Trophoblast cell (in vitro differentiated cells and primary cell): ENCODE measurements at regions not wholly inside any gene's neighbourhood (a gene's known extent, or its start where the extent isn't known, plus 50 kb on each side); places are given as distances from the start of the nearest gene placed in this dataset.

ENCODE experiments used
- DNase-seq, 2 donors: peaks; one replicate each; pipeline ENCODE4 v3.0.0-alpha.2; 2016
- H2AFZ ChIP-seq: 2 replicates; pipeline ENCODE4 v1.6.1; 2013; ENCODE audit warnings: low read length, moderate library complexity, mild to moderate bottlenecking; ENCODE audit not compliant: insufficient read depth, poor library complexity
- H2AK5ac ChIP-seq: 2 replicates; pipeline ENCODE4 v1.6.1; 2013; ENCODE audit warnings: mild to moderate bottlenecking, low read length
- H2BK120ac ChIP-seq: 2 replicates; pipeline ENCODE4 v1.6.1; 2013; ENCODE audit warnings: low read length, mild to moderate bottlenecking, moderate library complexity; ENCODE audit not compliant: insufficient read depth, poor library complexity
- H2BK12ac ChIP-seq: 2 replicates; pipeline ENCODE4 v1.6.1; 2013; ENCODE audit warnings: mild to moderate bottlenecking, low read length, moderate library complexity
- H2BK5ac ChIP-seq: 2 replicates; pipeline ENCODE4 v1.6.1; 2013; ENCODE audit warnings: low read length, low read depth, moderate library complexity, mild to moderate bottlenecking; ENCODE audit not compliant: poor library complexity
- H3K14ac ChIP-seq: 2 replicates; pipeline ENCODE4 v1.6.1; 2013; ENCODE audit warnings: mild to moderate bottlenecking, low read length
- H3K18ac ChIP-seq: 2 replicates; pipeline ENCODE4 v1.6.1; 2013; ENCODE audit warnings: mild to moderate bottlenecking, low read length
- H3K23ac ChIP-seq: 2 replicates; pipeline ENCODE4 v1.6.1; 2013; ENCODE audit warnings: low read length
- H3K27ac ChIP-seq: 2 replicates; pipeline ENCODE4 v1.5.1; 2013; ENCODE audit warnings: low read depth, mild to moderate bottlenecking, inconsistent platforms, low read length, moderate library complexity
- H3K27me3 ChIP-seq: 2 replicates; pipeline ENCODE4 v1.6.1; 2013; ENCODE audit warnings: inconsistent platforms, mild to moderate bottlenecking, low read length, moderate library complexity; ENCODE audit not compliant: insufficient read depth
- H3K36me3 ChIP-seq, 2 experiments: 1 replicate in 1 of 2; 2 replicates in 1 of 2; pipeline ENCODE4 v1.6.1; 2013; ENCODE audit warnings: low read length in 2 of 2, mild to moderate bottlenecking in 2 of 2, moderate library complexity in 1 of 2; ENCODE audit not compliant: insufficient read depth in 2 of 2, control insufficient read depth in 1 of 2
- H3K4ac ChIP-seq: 2 replicates; pipeline ENCODE4 v1.6.1; 2013; ENCODE audit warnings: low read depth, mild to moderate bottlenecking, low read length, moderate library complexity
- H3K4me1 ChIP-seq, 2 experiments: 1 replicate in 1 of 2; 2 replicates in 1 of 2; pipeline ENCODE4 v1.6.1; 2013; ENCODE audit warnings: low read length in 2 of 2, mild to moderate bottlenecking in 2 of 2, moderate library complexity in 1 of 2; ENCODE audit not compliant: insufficient read depth in 2 of 2, control insufficient read depth in 1 of 2
- H3K4me2 ChIP-seq: 2 replicates; pipeline ENCODE4 v1.6.1; 2013; ENCODE audit warnings: inconsistent platforms, mild to moderate bottlenecking, low read length, moderate library complexity
- H3K4me3 ChIP-seq: 2 replicates; pipeline ENCODE4 v1.5.1; 2013; ENCODE audit warnings: mild to moderate bottlenecking, low read depth, low read length, inconsistent platforms
- H3K79me1 ChIP-seq: one replicate; pipeline ENCODE4 v1.6.1; 2013; ENCODE audit warnings: low read length
- H3K79me2 ChIP-seq: 2 replicates; pipeline ENCODE4 v1.6.1; 2013; ENCODE audit warnings: low read length, mild to moderate bottlenecking; ENCODE audit not compliant: control insufficient read depth, insufficient read depth, poor library complexity
- H3K9ac ChIP-seq: 2 replicates; pipeline ENCODE4 v1.6.1; 2013; ENCODE audit warnings: mild to moderate bottlenecking, low read length
- H3K9me3 ChIP-seq: 2 replicates; pipeline ENCODE4 v1.6.1; 2013; ENCODE audit warnings: low read depth, mild to moderate bottlenecking, control low read depth, inconsistent platforms, low read length; ENCODE audit not compliant: insufficient read depth
- H4K12ac ChIP-seq: 2 replicates; pipeline ENCODE4 v1.6.1; 2013; ENCODE audit warnings: low read depth, mild to moderate bottlenecking, low read length, moderate library complexity
- H4K8ac ChIP-seq: 2 replicates; pipeline ENCODE4 v1.6.1; 2013; ENCODE audit warnings: low read depth, mild to moderate bottlenecking, low read length, moderate library complexity
- H4K91ac ChIP-seq: one replicate; pipeline ENCODE4 v1.6.1; 2013; ENCODE audit warnings: low read depth, mild to moderate bottlenecking, low read length, moderate library complexity
- WGBS: extraction: QIAGEN DNeasy Blood & Tissue Kit; methylation state at CpG from one replicate; pipeline ENCODE4 v1.1.7; 2013; ENCODE audit warnings: missing lambda C conversion rate; ENCODE audit not compliant: insufficient read length, insufficient coverage; ENCODE audit errors: extremely low coverage; 5-methylcytosine and 5-hydroxymethylcytosine counted together

DNA sequence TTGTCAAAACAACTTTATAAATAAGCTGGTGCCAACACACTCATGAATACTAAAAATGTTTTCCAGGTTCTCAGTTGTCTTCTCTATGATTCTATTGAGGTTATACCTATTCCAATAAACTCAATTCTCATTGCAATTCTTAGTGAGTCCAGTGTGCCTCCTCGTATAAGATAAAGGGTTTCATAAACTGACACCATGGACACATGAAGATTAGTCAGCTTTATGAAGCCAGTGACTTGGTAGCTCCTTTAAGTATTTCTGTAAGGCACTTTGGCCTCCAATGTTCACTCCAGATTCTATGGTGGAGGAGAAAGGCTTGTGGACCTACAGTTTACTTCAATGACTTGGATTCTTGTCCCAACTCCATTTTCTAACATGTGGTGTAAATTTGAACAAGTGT is 521.3 kb upstream of the JARID2 start:
- H2BK5ac ChIP-seq, result no peak overlapping the region
- H3K36me3 ChIP-seq, result no peaks in the 10 kb centered on the region
- H2BK120ac ChIP-seq, result no peak overlapping the region
- no peak overlapping the region for H3K9ac ChIP-seq
- H3K4me3 ChIP-seq, result no peak overlapping the region
- no peak overlapping the region for H4K12ac ChIP-seq
- no peak overlapping the region for H3K18ac ChIP-seq
- H3K9me3 ChIP-seq, result no peaks in the 10 kb centered on the region
- peaks cover 3% of the 10 kb centered on the region in 2 experiments for H3K4me1 ChIP-seq
- no peak overlapping the region for H3K27ac ChIP-seq
- no peak overlapping the region for H4K8ac ChIP-seq
- no peak overlapping the region for H2AK5ac ChIP-seq
- no peaks in the 10 kb centered on the region for H3K79me1 ChIP-seq
- no peak overlapping the region for H3K4me2 ChIP-seq
- H3K23ac ChIP-seq, result no peak overlapping the region
- no peak overlapping the region for H2BK12ac ChIP-seq
- no peak overlapping the region for H3K4ac ChIP-seq
- H2AFZ ChIP-seq, result no peak overlapping the region
- H3K27me3 ChIP-seq, result no peaks in the 10 kb centered on the region
- no peak overlapping the region for H4K91ac ChIP-seq
- no peak for DNase-seq
- WGBS, result no CpG with 5 or more reads among the region's 1 CpG
- H3K14ac ChIP-seq, result no peak overlapping the region
- H3K79me2 ChIP-seq, result no peaks in the 10 kb centered on the region

DNA sequence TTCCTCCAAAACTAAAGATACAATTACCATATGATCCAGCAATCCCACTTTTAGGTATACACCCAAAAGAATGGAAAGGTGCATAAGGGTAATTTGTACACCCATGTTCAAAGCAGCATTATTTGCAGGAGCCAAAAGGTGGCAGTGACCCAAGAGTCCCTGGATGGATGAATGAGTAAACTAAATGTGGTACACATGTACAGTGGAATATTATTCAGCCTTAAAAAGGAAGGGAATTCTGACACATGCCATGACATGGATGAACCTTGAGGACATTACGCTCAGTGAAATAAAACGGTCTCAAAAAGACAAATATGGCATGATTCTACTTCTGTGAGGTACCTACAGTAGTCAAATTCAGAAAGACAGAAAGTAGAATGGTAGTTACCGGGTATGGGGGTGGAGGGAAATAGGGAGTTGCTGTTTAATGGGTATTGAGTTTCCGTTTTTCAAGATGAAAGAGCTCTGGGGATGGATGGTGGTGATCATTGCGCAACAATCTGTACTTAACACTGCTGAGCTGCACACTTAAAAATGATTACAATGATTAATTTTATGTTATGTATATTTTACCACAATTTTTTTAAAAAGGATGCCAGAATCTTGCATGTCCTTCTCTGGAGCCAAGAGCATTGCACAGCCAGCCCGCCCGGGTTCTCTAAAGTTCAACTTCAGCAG is 518.9 kb upstream of the JARID2 start:
- H3K27me3 ChIP-seq, result no peaks in the 10 kb centered on the region
- H2BK12ac ChIP-seq, result no peak overlapping the region
- no peak overlapping the region for H2BK120ac ChIP-seq
- no peak overlapping the region for H3K4ac ChIP-seq
- H4K8ac ChIP-seq, result no peak overlapping the region
- H3K79me1 ChIP-seq, result peaks cover 2% of the 10 kb centered on the region
- no peak overlapping the region for H3K23ac ChIP-seq
- H3K79me2 ChIP-seq, result no peaks in the 10 kb centered on the region
- WGBS, result no CpG with 5 or more reads among the region's 7 CpGs
- no peak overlapping the region for H3K14ac ChIP-seq
- no peaks in the 10 kb centered on the region for H3K9me3 ChIP-seq
- no peaks in the 10 kb centered on the region for H3K36me3 ChIP-seq
- no peak overlapping the region for H3K18ac ChIP-seq
- no peak overlapping the region for H2BK5ac ChIP-seq
- no peak for DNase-seq
- H3K27ac ChIP-seq, result no peak overlapping the region
- H3K4me1 ChIP-seq, result no peaks in the 10 kb centered on the region
- H2AK5ac ChIP-seq, result no peak overlapping the region
- H3K4me3 ChIP-seq, result no peak overlapping the region
- no peak overlapping the region for H2AFZ ChIP-seq
- H3K9ac ChIP-seq, result no peak overlapping the region
- no peak overlapping the region for H4K12ac ChIP-seq
- H3K4me2 ChIP-seq, result no peak overlapping the region
- no peak overlapping the region for H4K91ac ChIP-seq

DNA sequence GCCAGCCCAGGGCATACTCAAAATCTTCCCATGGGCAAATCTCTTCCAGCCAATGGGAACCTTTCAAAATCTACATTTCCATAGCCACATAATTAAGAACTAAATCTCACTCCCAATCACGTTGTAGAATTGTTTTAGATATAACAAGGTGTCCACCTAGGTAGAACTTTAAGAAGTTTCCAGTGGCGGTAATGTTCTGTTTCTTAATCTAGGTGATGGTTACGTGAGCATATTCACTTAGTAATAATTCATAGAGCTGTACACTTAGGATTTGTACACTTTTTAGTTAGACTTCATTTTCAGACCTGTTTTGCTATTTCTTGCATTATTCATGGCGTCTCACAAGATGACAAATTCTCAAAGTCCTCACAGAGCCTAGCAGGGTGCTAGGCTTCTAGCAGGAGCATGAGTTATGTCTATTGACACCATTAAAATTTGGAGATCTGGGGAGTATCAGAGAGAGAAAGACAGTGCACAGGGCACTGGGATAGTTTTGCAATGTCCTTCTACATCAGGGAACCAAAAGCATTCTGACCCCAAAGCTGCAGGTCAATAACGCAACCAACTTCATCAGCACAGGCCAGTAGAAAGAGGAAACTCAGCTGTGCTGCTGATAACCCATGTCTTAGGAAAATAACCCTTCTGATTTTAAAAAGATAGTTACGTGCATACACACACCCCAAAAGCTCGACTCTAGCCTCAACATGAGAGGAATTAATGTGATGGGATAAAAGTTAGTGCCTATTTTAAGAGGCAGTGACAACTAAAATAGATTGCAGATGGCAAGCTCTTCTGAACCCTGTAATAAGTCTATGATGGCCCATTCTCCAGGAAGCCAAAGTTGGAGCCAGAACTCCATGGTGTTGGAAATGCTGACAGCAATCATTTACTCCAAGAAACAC is 518.1 kb upstream of the JARID2 start:
- Histone ChIP-seq H3K18ac (no peak overlapping the region), H3K79me1 (peaks cover 2% of the 10 kb centered on the region), H3K14ac (no peak overlapping the region), H4K12ac (no peak overlapping the region), H3K27me3 (no peaks in the 10 kb centered on the region), H2BK5ac (no peak overlapping the region), H3K4me3 (no peak overlapping the region), H3K4me2 (no peak overlapping the region), H4K8ac (no peak overlapping the region), H4K91ac (no peak overlapping the region), H3K79me2 (no peaks in the 10 kb centered on the region), H3K9ac (no peak overlapping the region), H2AK5ac (no peak overlapping the region), H3K23ac (no peak overlapping the region), H2AFZ (no peak overlapping the region), H3K9me3 (no peaks in the 10 kb centered on the region), H2BK120ac (no peak overlapping the region), H3K4me1 (peaks cover 5% of the 10 kb centered on the region in 2 experiments), H3K27ac (no peak overlapping the region), H3K4ac (no peak overlapping the region), H2BK12ac (no peak overlapping the region), H3K36me3 (no peaks in the 10 kb centered on the region)
- WGBS, result no CpG with 5 or more reads among the region's 7 CpGs
- no peak for DNase-seq

DNA sequence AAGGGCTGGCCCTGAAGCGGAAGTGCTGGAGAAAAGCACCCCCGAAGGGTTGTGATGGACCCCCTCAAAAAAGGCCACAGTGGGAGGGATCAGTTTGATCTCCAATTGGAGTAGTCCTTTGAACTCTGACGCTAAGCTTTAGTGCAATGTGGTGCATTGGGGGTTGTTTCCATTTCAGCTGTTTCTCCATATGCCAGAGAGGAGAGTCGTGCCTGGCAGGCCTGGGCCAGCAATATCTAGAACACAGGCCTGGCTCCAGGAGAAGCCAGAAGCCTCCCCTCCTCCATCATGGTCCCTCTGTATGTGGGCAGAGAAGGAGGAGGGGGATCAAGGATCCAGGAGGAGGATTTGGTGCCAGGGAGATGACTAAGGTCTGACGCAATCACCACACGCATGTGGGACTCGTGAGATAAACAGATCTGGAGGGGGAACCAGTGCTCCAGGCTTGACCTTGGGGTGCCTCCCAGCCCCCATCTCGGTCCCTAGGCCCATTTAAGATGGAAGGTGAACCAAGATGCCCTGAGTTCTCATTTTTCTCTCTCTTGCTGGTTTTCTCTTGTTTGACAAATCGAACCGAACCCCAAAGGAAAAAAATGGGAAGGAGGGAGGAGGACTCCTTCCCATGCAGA is 517.4 kb upstream of the JARID2 start:
- Histone ChIP-seq H4K8ac (no peak overlapping the region), H3K4me3 (no peak overlapping the region), H2BK120ac (no peak overlapping the region), H2BK12ac (no peak overlapping the region), H3K27ac (no peak overlapping the region), H3K23ac (no peak overlapping the region), H3K4ac (no peak overlapping the region), H3K79me2 (no peaks in the 10 kb centered on the region), H4K12ac (no peak overlapping the region), H2BK5ac (no peak overlapping the region), H3K79me1 (peaks cover 5% of the 10 kb centered on the region), H3K9ac (no peak overlapping the region), H3K9me3 (no peaks in the 10 kb centered on the region), H3K27me3 (no peaks in the 10 kb centered on the region), H4K91ac (no peak overlapping the region), H2AK5ac (no peak overlapping the region), H3K14ac (no peak overlapping the region), H2AFZ (no peak overlapping the region), H3K18ac (no peak overlapping the region), H3K4me1 (peaks cover 11 to 12% of the 10 kb centered on the region in 2 experiments), H3K36me3 (no peaks in the 10 kb centered on the region), H3K4me2 (no peak overlapping the region)
- DNase-seq, result no peak
- no CpG with 5 or more reads among the region's 10 CpGs for WGBS
